ENCODE measurements at regions not wholly inside any gene's neighbourhood (a gene's known extent, or its start where the extent isn't known, plus 50 kb on each side); places are given as distances from the start of the nearest gene placed in this dataset.

DNA sequence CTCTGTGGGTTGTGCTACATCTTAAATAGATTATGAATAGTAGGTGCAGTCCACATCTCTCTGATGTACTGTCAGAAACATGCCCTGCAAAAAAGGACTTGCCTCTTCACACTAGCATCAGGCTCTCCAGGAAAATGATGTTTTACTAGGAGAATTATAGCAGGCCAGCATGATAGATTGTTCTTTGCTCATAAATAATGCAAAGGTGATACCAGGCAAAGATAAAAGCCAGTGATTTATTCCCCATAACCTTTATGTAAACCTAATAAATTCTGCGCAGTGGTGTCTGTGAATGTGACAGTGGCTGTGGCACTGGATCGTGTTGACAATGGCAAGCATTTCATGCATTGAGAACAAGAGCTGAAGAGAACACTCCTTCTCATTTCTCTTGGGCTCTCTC, 646.5 kb upstream of the SEL1L start:
- no peaks in the 10 kb centered on the region for H4K20me1 ChIP-seq (ENCODE audit: insufficient read depth, poor library complexity, severe bottlenecking)

DNA sequence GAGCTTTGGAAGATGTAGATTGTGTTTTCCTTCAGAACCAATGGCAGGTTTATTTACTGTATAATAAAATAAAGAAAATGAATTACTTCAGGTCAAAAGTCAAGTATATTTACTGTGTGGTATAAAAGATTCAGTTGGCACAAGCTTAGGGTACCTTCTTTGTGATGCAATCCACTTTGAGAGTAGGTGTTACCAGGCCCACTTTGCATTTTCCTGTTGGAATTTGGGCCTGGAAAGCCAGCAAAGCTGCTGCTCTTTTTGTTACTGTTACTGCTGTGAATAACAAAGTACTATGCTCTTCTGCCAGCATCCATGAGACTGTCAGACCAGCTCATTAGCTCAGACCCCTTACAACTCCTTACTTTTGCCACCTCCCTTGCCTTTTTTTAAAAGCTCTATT, 649.0 kb upstream of the SEL1L start:
- no peak for TF ChIP-seq EZH2phosphoT487 (IDR thresholded peaks at IDR 0.05; ENCODE audit: low read depth, severe bottlenecking, unreplicated experiment)
- TF ChIP-seq EZH2 (IDR thresholded peaks at IDR 0.05; ENCODE audit: borderline replicate concordance), result no peak
- TF ChIP-seq, protein P1, sequence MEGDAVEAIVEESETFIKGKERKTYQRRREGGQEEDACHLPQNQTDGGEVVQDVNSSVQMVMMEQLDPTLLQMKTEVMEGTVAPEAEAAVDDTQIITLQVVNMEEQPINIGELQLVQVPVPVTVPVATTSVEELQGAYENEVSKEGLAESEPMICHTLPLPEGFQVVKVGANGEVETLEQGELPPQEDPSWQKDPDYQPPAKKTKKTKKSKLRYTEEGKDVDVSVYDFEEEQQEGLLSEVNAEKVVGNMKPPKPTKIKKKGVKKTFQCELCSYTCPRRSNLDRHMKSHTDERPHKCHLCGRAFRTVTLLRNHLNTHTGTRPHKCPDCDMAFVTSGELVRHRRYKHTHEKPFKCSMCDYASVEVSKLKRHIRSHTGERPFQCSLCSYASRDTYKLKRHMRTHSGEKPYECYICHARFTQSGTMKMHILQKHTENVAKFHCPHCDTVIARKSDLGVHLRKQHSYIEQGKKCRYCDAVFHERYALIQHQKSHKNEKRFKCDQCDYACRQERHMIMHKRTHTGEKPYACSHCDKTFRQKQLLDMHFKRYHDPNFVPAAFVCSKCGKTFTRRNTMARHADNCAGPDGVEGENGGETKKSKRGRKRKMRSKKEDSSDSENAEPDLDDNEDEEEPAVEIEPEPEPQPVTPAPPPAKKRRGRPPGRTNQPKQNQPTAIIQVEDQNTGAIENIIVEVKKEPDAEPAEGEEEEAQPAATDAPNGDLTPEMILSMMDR (IDR thresholded peaks at IDR 0.05; ENCODE audit: poor library complexity), result no peak
- H4K20me1 ChIP-seq (ENCODE audit: insufficient read depth, poor library complexity, severe bottlenecking), result no peaks in the 10 kb centered on the region
- H3K9me3 ChIP-seq (ENCODE audit: low read depth), result no peaks in the 10 kb centered on the region

More for the DNA sequence above, 646.5 kb upstream of the SEL1L start:
- H3K9me2 ChIP-seq (replicated peaks; ENCODE audit: insufficient read depth), result no peaks in the 10 kb centered on the region
- WGBS (ENCODE audit: low lambda C conversion rate, missing lambda C conversion rate), result 60% methylated on average over 2 of the region's 2 CpGs
- no peak for TF ChIP-seq EZH2phosphoT487 (IDR thresholded peaks at IDR 0.05; ENCODE audit: low read depth, severe bottlenecking, unreplicated experiment)
- TF ChIP-seq, protein P1 (IDR thresholded peaks at IDR 0.05; ENCODE audit: poor library complexity), result no peak
- TF ChIP-seq EZH2 (IDR thresholded peaks at IDR 0.05; ENCODE audit: borderline replicate concordance), result no peak
- H3K4me3 ChIP-seq, result no peak overlapping the region
- H3K27ac ChIP-seq, result no peak overlapping the region
- H3K36me3 ChIP-seq (replicated peaks; ENCODE audit: insufficient read depth, low read depth), result no peaks in the 10 kb centered on the region
- no peaks in the 10 kb centered on the region for H3K9me3 ChIP-seq (ENCODE audit: low read depth)
- no peak overlapping the region for H3K4me2 ChIP-seq
- no peaks in the 10 kb centered on the region for H3K79me2 ChIP-seq
- H3K27me3 ChIP-seq, result no peaks in the 10 kb centered on the region
- H2AFZ ChIP-seq, result no peak overlapping the region
- DNase-seq (ENCODE audit: low spot score), result no peak
- no peaks in the 10 kb centered on the region for H3K4me1 ChIP-seq (ENCODE audit: insufficient read depth)

DNA sequence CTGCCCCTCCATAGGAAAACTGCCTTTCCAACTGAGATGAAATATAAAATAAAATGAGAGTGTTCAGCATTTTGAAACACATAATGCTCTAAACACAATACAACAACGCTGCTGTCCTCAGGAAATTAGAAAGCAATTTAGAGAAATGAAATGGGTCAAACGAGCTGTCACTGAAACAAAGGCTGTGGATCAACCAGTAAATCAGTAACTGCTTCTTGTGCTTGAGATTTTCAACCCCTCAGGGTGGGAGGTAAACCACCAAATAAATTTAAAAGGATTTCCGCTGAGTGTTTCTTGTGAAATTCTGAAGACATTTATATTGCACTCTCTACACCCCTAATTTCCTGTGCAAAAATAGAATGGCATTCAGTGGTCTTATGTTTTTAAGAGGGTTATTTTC, 657.1 kb upstream of the SEL1L start:
- Histone ChIP-seq H3K4me2 (no peak overlapping the region), H3K79me2 (no peaks in the 10 kb centered on the region), H3K36me3 (replicated peaks; ENCODE audit: insufficient read depth, low read depth) (no peaks in the 10 kb centered on the region), H3K9me2 (replicated peaks; ENCODE audit: insufficient read depth) (no peaks in the 10 kb centered on the region), H3K27ac (no peak overlapping the region), H3K9me3 (ENCODE audit: low read depth) (no peaks in the 10 kb centered on the region), H4K20me1 (ENCODE audit: insufficient read depth, poor library complexity, severe bottlenecking) (no peaks in the 10 kb centered on the region), H3K4me3 (no peak overlapping the region), H2AFZ (no peak overlapping the region), H3K27me3 (no peaks in the 10 kb centered on the region), H3K4me1 (ENCODE audit: insufficient read depth) (no peaks in the 10 kb centered on the region)
- WGBS (ENCODE audit: low lambda C conversion rate, missing lambda C conversion rate), result 55% methylated on average over 3 of the region's 3 CpGs
- DNase-seq (ENCODE audit: low spot score), result no peak
- TF ChIP-seq EZH2 (IDR thresholded peaks at IDR 0.05; ENCODE audit: borderline replicate concordance), result no peak
- TF ChIP-seq EZH2phosphoT487 (IDR thresholded peaks at IDR 0.05; ENCODE audit: low read depth, severe bottlenecking, unreplicated experiment), result no peak
- TF ChIP-seq, protein P1 (IDR thresholded peaks at IDR 0.05; ENCODE audit: poor library complexity), result no peak

More for the DNA sequence above, 649.0 kb upstream of the SEL1L start:
- no peak for DNase-seq (ENCODE audit: low spot score)
- Histone ChIP-seq H3K4me1 (ENCODE audit: insufficient read depth) (no peaks in the 10 kb centered on the region), H3K4me2 (no peak overlapping the region), H3K27ac (no peak overlapping the region), H3K9me2 (replicated peaks; ENCODE audit: insufficient read depth) (no peaks in the 10 kb centered on the region), H2AFZ (no peak overlapping the region), H3K36me3 (replicated peaks; ENCODE audit: insufficient read depth, low read depth) (no peaks in the 10 kb centered on the region), H3K27me3 (no peaks in the 10 kb centered on the region), H3K4me3 (no peak overlapping the region), H3K79me2 (no peaks in the 10 kb centered on the region)

DNA sequence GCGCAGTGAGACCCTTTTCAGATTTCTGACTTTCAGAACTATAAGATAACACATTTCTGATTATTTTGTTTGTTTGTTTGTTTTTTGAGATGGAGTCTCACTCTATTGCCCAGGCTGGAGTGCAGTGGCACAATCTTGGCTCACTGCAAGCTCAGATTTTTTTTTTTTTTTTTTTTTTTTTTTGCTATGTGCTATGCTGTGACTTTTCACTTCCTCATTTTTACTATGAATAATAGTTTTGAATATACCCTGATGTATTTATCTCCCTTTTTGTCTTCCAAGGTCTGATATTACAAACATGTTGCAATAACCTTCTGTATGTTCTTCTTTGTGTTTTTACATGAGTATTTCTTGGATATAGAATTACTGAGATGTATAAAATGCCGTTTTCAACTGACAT, 658.7 kb upstream of the SEL1L start:
- 80% methylated on average over 2 of the region's 2 CpGs for WGBS (ENCODE audit: low lambda C conversion rate, missing lambda C conversion rate)
- H3K9me3 ChIP-seq (ENCODE audit: low read depth), result no peaks in the 10 kb centered on the region
- H3K27ac ChIP-seq, result no peak overlapping the region
- H3K36me3 ChIP-seq (replicated peaks; ENCODE audit: insufficient read depth, low read depth), result no peaks in the 10 kb centered on the region
- no peak for TF ChIP-seq EZH2 (IDR thresholded peaks at IDR 0.05; ENCODE audit: borderline replicate concordance)
- TF ChIP-seq, protein P1 (IDR thresholded peaks at IDR 0.05; ENCODE audit: poor library complexity), result no peak
- no peak for TF ChIP-seq EZH2phosphoT487 (IDR thresholded peaks at IDR 0.05; ENCODE audit: low read depth, severe bottlenecking, unreplicated experiment)
- DNase-seq (ENCODE audit: low spot score), result no peak
- no peaks in the 10 kb centered on the region for H3K4me1 ChIP-seq (ENCODE audit: insufficient read depth)
- no peak overlapping the region for H3K4me2 ChIP-seq
- no peak overlapping the region for H3K4me3 ChIP-seq
- H3K27me3 ChIP-seq, result no peaks in the 10 kb centered on the region
- H3K79me2 ChIP-seq, result no peaks in the 10 kb centered on the region
- H2AFZ ChIP-seq, result no peak overlapping the region
- no peaks in the 10 kb centered on the region for H4K20me1 ChIP-seq (ENCODE audit: insufficient read depth, poor library complexity, severe bottlenecking)
- H3K9me2 ChIP-seq (replicated peaks; ENCODE audit: insufficient read depth), result no peaks in the 10 kb centered on the region
